Trophoblast cell (in vitro differentiated cells and primary cell): ENCODE measurements at regions not wholly inside any gene's neighbourhood (a gene's known extent, or its start where the extent isn't known, plus 50 kb on each side); places are given as distances from the start of the nearest gene placed in this dataset.
A peak's percentile ranks its signal among the peaks of the same experiment; 100 is the strongest.

Experiments
- DNase-seq, 2 donors: peaks; one replicate each; pipeline ENCODE4 v3.0.0-alpha.2; 2016
- H2AFZ ChIP-seq: 2 replicates; pipeline ENCODE4 v1.6.1; 2013; ENCODE audit warnings: low read length, moderate library complexity, mild to moderate bottlenecking; ENCODE audit not compliant: insufficient read depth, poor library complexity
- H2AK5ac ChIP-seq: 2 replicates; pipeline ENCODE4 v1.6.1; 2013; ENCODE audit warnings: mild to moderate bottlenecking, low read length
- H2BK120ac ChIP-seq: 2 replicates; pipeline ENCODE4 v1.6.1; 2013; ENCODE audit warnings: low read length, mild to moderate bottlenecking, moderate library complexity; ENCODE audit not compliant: insufficient read depth, poor library complexity
- H2BK12ac ChIP-seq: 2 replicates; pipeline ENCODE4 v1.6.1; 2013; ENCODE audit warnings: mild to moderate bottlenecking, low read length, moderate library complexity
- H2BK5ac ChIP-seq: 2 replicates; pipeline ENCODE4 v1.6.1; 2013; ENCODE audit warnings: low read length, low read depth, moderate library complexity, mild to moderate bottlenecking; ENCODE audit not compliant: poor library complexity
- H3K14ac ChIP-seq: 2 replicates; pipeline ENCODE4 v1.6.1; 2013; ENCODE audit warnings: mild to moderate bottlenecking, low read length
- H3K18ac ChIP-seq: 2 replicates; pipeline ENCODE4 v1.6.1; 2013; ENCODE audit warnings: mild to moderate bottlenecking, low read length
- H3K23ac ChIP-seq: 2 replicates; pipeline ENCODE4 v1.6.1; 2013; ENCODE audit warnings: low read length
- H3K27ac ChIP-seq: 2 replicates; pipeline ENCODE4 v1.5.1; 2013; ENCODE audit warnings: low read depth, mild to moderate bottlenecking, inconsistent platforms, low read length, moderate library complexity
- H3K27me3 ChIP-seq: 2 replicates; pipeline ENCODE4 v1.6.1; 2013; ENCODE audit warnings: inconsistent platforms, mild to moderate bottlenecking, low read length, moderate library complexity; ENCODE audit not compliant: insufficient read depth
- H3K36me3 ChIP-seq, 2 experiments: 1 replicate in 1 of 2; 2 replicates in 1 of 2; pipeline ENCODE4 v1.6.1; 2013; ENCODE audit warnings: low read length in 2 of 2, mild to moderate bottlenecking in 2 of 2, moderate library complexity in 1 of 2; ENCODE audit not compliant: insufficient read depth in 2 of 2, control insufficient read depth in 1 of 2
- H3K4ac ChIP-seq: 2 replicates; pipeline ENCODE4 v1.6.1; 2013; ENCODE audit warnings: low read depth, mild to moderate bottlenecking, low read length, moderate library complexity
- H3K4me1 ChIP-seq, 2 experiments: 1 replicate in 1 of 2; 2 replicates in 1 of 2; pipeline ENCODE4 v1.6.1; 2013; ENCODE audit warnings: low read length in 2 of 2, mild to moderate bottlenecking in 2 of 2, moderate library complexity in 1 of 2; ENCODE audit not compliant: insufficient read depth in 2 of 2, control insufficient read depth in 1 of 2
- H3K4me2 ChIP-seq: 2 replicates; pipeline ENCODE4 v1.6.1; 2013; ENCODE audit warnings: inconsistent platforms, mild to moderate bottlenecking, low read length, moderate library complexity
- H3K4me3 ChIP-seq: 2 replicates; pipeline ENCODE4 v1.5.1; 2013; ENCODE audit warnings: mild to moderate bottlenecking, low read depth, low read length, inconsistent platforms
- H3K79me1 ChIP-seq: one replicate; pipeline ENCODE4 v1.6.1; 2013; ENCODE audit warnings: low read length
- H3K79me2 ChIP-seq: 2 replicates; pipeline ENCODE4 v1.6.1; 2013; ENCODE audit warnings: low read length, mild to moderate bottlenecking; ENCODE audit not compliant: control insufficient read depth, insufficient read depth, poor library complexity
- H3K9ac ChIP-seq: 2 replicates; pipeline ENCODE4 v1.6.1; 2013; ENCODE audit warnings: mild to moderate bottlenecking, low read length
- H3K9me3 ChIP-seq: 2 replicates; pipeline ENCODE4 v1.6.1; 2013; ENCODE audit warnings: low read depth, mild to moderate bottlenecking, control low read depth, inconsistent platforms, low read length; ENCODE audit not compliant: insufficient read depth
- H4K12ac ChIP-seq: 2 replicates; pipeline ENCODE4 v1.6.1; 2013; ENCODE audit warnings: low read depth, mild to moderate bottlenecking, low read length, moderate library complexity
- H4K8ac ChIP-seq: 2 replicates; pipeline ENCODE4 v1.6.1; 2013; ENCODE audit warnings: low read depth, mild to moderate bottlenecking, low read length, moderate library complexity
- H4K91ac ChIP-seq: one replicate; pipeline ENCODE4 v1.6.1; 2013; ENCODE audit warnings: low read depth, mild to moderate bottlenecking, low read length, moderate library complexity
- WGBS: extraction: QIAGEN DNeasy Blood & Tissue Kit; methylation state at CpG from one replicate; pipeline ENCODE4 v1.1.7; 2013; ENCODE audit warnings: missing lambda C conversion rate; ENCODE audit not compliant: insufficient read length, insufficient coverage; ENCODE audit errors: extremely low coverage; 5-methylcytosine and 5-hydroxymethylcytosine counted together

GRCh38 chr2:215850380-215850779 is 163.0 kb downstream of the MREG start:
- Histone ChIP-seq H3K18ac (no peak overlapping the region), H4K91ac (no peak overlapping the region), H3K4ac (no peak overlapping the region), H4K8ac (no peak overlapping the region), H2BK5ac (no peak overlapping the region), H3K79me1 (no peaks in the 10 kb centered on the region), H2BK120ac (no peak overlapping the region), H3K4me2 (no peak overlapping the region), H3K4me1 (no peaks in the 10 kb centered on the region), H3K23ac (no peak overlapping the region), H3K27me3 (no peaks in the 10 kb centered on the region), H2AK5ac (no peak overlapping the region), H3K9ac (no peak overlapping the region), H4K12ac (no peak overlapping the region), H2AFZ (no peak overlapping the region), H3K79me2 (no peaks in the 10 kb centered on the region), H2BK12ac (no peak overlapping the region), H3K9me3 (peaks cover 2% of the 10 kb centered on the region), H3K4me3 (no peak overlapping the region), H3K36me3 (no peaks in the 10 kb centered on the region), H3K27ac (no peak overlapping the region), H3K14ac (no peak overlapping the region)
- no peak for DNase-seq
- no CpG with 5 or more reads among the region's 4 CpGs for WGBS

- Histone ChIP-seq H2AK5ac (no peak overlapping the region), H3K9ac (no peak overlapping the region), H4K12ac (no peak overlapping the region), H3K9me3 (peaks cover 2% of the 10 kb centered on the region), H2BK120ac (no peak overlapping the region), H3K27ac (no peak overlapping the region), H3K27me3 (no peaks in the 10 kb centered on the region), H3K14ac (no peak overlapping the region), H4K91ac (no peak overlapping the region), H3K4me1 (no peaks in the 10 kb centered on the region), H2AFZ (no peak overlapping the region), H3K18ac (no peak overlapping the region), H3K4ac (no peak overlapping the region), H3K79me1 (no peaks in the 10 kb centered on the region), H3K4me3 (no peak overlapping the region), H2BK12ac (no peak overlapping the region), H3K79me2 (no peaks in the 10 kb centered on the region), H3K23ac (no peak overlapping the region), H3K4me2 (no peak overlapping the region), H4K8ac (no peak overlapping the region), H2BK5ac (no peak overlapping the region), H3K36me3 (no peaks in the 10 kb centered on the region)
- no CpG with 5 or more reads among the region's 6 CpGs for WGBS
- no peak for DNase-seq
These were observed 163.6 kb downstream of the MREG start for GRCh38 chr2:215849771-215850170.

- Histone ChIP-seq H3K18ac (no peak overlapping the region), H4K8ac (no peak overlapping the region), H2BK12ac (no peak overlapping the region), H2BK5ac (no peak overlapping the region), H3K27me3 (no peaks in the 10 kb centered on the region), H3K9ac (no peak overlapping the region), H3K4me1 (no peaks in the 10 kb centered on the region), H3K79me1 (no peaks in the 10 kb centered on the region), H3K4ac (no peak overlapping the region), H3K14ac (no peak overlapping the region), H3K23ac (no peak overlapping the region), H3K36me3 (no peaks in the 10 kb centered on the region), H3K27ac (no peak overlapping the region), H2AK5ac (no peak overlapping the region), H4K12ac (no peak overlapping the region), H2BK120ac (no peak overlapping the region), H3K4me2 (no peak overlapping the region), H3K9me3 (no peaks in the 10 kb centered on the region), H4K91ac (no peak overlapping the region), H3K79me2 (no peaks in the 10 kb centered on the region), H3K4me3 (no peak overlapping the region), H2AFZ (no peak overlapping the region)
- DNase-seq: no peak
- no CpG with 5 or more reads among the region's 2 CpGs for WGBS
These were observed 164.7 kb downstream of the MREG start for GRCh38 chr2:215848698-215849097.

- Histone ChIP-seq H3K36me3 (no peaks in the 10 kb centered on the region), H4K91ac (no peak overlapping the region), H3K79me1 (no peaks in the 10 kb centered on the region), H3K18ac (no peak overlapping the region), H3K4me3 (no peak overlapping the region), H2BK5ac (no peak overlapping the region), H3K14ac (no peak overlapping the region), H2BK120ac (no peak overlapping the region), H3K27me3 (no peaks in the 10 kb centered on the region), H3K9ac (no peak overlapping the region), H3K79me2 (no peaks in the 10 kb centered on the region), H3K27ac (no peak overlapping the region), H4K12ac (no peak overlapping the region), H3K4me2 (no peak overlapping the region), H3K4me1 (no peaks in the 10 kb centered on the region), H2AFZ (no peak overlapping the region), H2AK5ac (no peak overlapping the region), H2BK12ac (no peak overlapping the region), H4K8ac (no peak overlapping the region), H3K9me3 (peaks cover 2% of the 10 kb centered on the region), H3K23ac (no peak overlapping the region), H3K4ac (no peak overlapping the region)
- WGBS: no CpG with 5 or more reads among the region's 3 CpGs
- DNase-seq: peak in 1 of 2 donors; percentile 15
These were observed 165.2 kb downstream of the MREG start for GRCh38 chr2:215848146-215848545.
